Left lung (tissue), 4 donors: ENCODE measurements at regions not wholly inside any gene's neighbourhood (a gene's known extent, or its start where the extent isn't known, plus 50 kb on each side); places are given as distances from the start of the nearest gene placed in this dataset.

Source experiments
- ATAC-seq: fragments of 200-7000 bp; cut with Tn5 transposase; one replicate; pipeline ENCODE4 v1.9.1; 2020; ENCODE audit warnings: moderate library complexity
- DNase-seq, 4 donors: peaks; one replicate each; pipeline ENCODE4 v3.0.0-alpha.2; 2013 to 2020
- H3K27ac ChIP-seq, 2 donors: fragments of 200-600 bp; sonication (generic) in 1 of 2; one replicate each; pipeline versions ENCODE4 v1.5.0 to v1.8.0; 2020 to 2021
- H3K27me3 ChIP-seq, 2 donors: fragments of 200-600 bp; sonication (generic) in 1 of 2; one replicate each; pipeline versions ENCODE4 v1.5.0 to v1.8.0; 2020 to 2021
- H3K36me3 ChIP-seq, 2 donors: fragments of 200-600 bp; sonication (generic) in 1 of 2; one replicate each; pipeline versions ENCODE4 v1.5.0 to v1.8.0; 2020 to 2021
- H3K4me1 ChIP-seq, 2 donors: fragments of 200-600 bp; one replicate each; pipeline ENCODE4 v1.8.0; 2021
- H3K4me3 ChIP-seq, 2 donors: fragments of 200-600 bp; sonication (generic) in 1 of 2; one replicate each; pipeline versions ENCODE4 v1.5.0 to v1.8.0; 2020 to 2021; ENCODE audit warnings: mild to moderate bottlenecking in 1 of 2
- H3K9me3 ChIP-seq, 2 donors: fragments of 200-600 bp; sonication (generic) in 1 of 2; one replicate each; pipeline versions ENCODE4 v1.5.0 to v1.8.0; 2020 to 2021
- intact Hi-C, 2 donors: fragments of 100-400 bp; cut with DNase I; formaldehyde crosslinking; loops; one replicate each; pipeline versions ENCODE4 v1.11.2 to v1.14.2; 2022
- TF ChIP-seq, protein P1 (sequence below), 2 donors: fragments of 200-600 bp; sonication (generic) in 1 of 2; IDR thresholded peaks; one replicate each; pipeline versions ENCODE4 v1.5.0 to v1.8.0; 2021; ENCODE audit warnings: antibody characterized with exemption in 2 of 2
- donor health status: DM: no; HTN: yes; CAD: no.
- donor health status: DM: no; HTN: no; CAD: no.

- no peaks in the 10 kb centered on the region for H3K36me3 ChIP-seq
- intact Hi-C loops: no loop called here
- H3K27ac ChIP-seq: no peak overlapping the region
- H3K9me3 ChIP-seq: peaks cover 0 to 3% of the 10 kb centered on the region in 2 donors
- ATAC-seq (no peak), DNase-seq (no peak)
- no peaks in the 10 kb centered on the region for H3K27me3 ChIP-seq
- no peaks in the 10 kb centered on the region for H3K4me1 ChIP-seq
- TF ChIP-seq, protein P1, sequence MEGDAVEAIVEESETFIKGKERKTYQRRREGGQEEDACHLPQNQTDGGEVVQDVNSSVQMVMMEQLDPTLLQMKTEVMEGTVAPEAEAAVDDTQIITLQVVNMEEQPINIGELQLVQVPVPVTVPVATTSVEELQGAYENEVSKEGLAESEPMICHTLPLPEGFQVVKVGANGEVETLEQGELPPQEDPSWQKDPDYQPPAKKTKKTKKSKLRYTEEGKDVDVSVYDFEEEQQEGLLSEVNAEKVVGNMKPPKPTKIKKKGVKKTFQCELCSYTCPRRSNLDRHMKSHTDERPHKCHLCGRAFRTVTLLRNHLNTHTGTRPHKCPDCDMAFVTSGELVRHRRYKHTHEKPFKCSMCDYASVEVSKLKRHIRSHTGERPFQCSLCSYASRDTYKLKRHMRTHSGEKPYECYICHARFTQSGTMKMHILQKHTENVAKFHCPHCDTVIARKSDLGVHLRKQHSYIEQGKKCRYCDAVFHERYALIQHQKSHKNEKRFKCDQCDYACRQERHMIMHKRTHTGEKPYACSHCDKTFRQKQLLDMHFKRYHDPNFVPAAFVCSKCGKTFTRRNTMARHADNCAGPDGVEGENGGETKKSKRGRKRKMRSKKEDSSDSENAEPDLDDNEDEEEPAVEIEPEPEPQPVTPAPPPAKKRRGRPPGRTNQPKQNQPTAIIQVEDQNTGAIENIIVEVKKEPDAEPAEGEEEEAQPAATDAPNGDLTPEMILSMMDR (IDR thresholded peaks at IDR 0.05): no peak
- H3K4me3 ChIP-seq: no peak overlapping the region
These were observed 66.8 kb upstream of the SH3RF1 start for GRCh38 chr4:169337510-169337909.

- intact Hi-C loops: no loop called here
- Histone ChIP-seq H3K4me3 (no peak overlapping the region), H3K4me1 (no peaks in the 10 kb centered on the region), H3K27me3 (no peaks in the 10 kb centered on the region), H3K9me3 (peaks cover 0 to 3% of the 10 kb centered on the region in 2 donors), H3K36me3 (no peaks in the 10 kb centered on the region), H3K27ac (no peak overlapping the region)
- no peak for DNase-seq
- TF ChIP-seq, protein P1 (IDR thresholded peaks at IDR 0.05): no peak
- no peak for ATAC-seq
These were observed 64.6 kb upstream of the SH3RF1 start for GRCh38 chr4:169335331-169335730.

- ATAC-seq (no peak), DNase-seq (no peak)
- Histone ChIP-seq H3K27ac (no peak overlapping the region), H3K27me3 (no peaks in the 10 kb centered on the region), H3K4me3 (no peak overlapping the region), H3K9me3 (peaks cover 0 to 3% of the 10 kb centered on the region in 2 donors), H3K4me1 (no peaks in the 10 kb centered on the region), H3K36me3 (no peaks in the 10 kb centered on the region)
- intact Hi-C loops: no loop called here
- TF ChIP-seq, protein P1 (IDR thresholded peaks at IDR 0.05): no peak
These were observed 63.6 kb upstream of the SH3RF1 start for GRCh38 chr4:169334335-169334734.

DNA sequence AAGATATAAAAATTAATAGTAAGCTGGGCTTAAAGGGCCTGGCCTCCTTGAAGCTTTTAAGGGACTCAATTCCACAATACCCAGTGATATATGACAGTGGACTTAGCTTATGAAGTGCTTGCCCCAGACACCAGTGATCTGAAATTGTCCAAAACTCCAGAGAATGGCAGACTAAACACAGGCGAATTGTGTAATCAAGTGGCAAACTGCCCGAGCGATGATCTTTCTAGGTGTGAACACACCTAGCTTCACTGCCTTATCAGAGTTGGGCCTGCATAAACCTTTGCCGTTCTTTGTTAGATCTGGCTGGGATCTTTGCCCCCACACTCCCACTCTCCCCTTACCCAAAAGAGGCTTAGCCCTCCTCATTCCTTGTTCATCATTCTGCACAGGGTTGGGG, 62.5 kb upstream of the SH3RF1 start:
- Histone ChIP-seq H3K27me3 (no peaks in the 10 kb centered on the region), H3K4me3 (no peak overlapping the region), H3K9me3 (peaks cover 0 to 3% of the 10 kb centered on the region in 2 donors), H3K4me1 (no peaks in the 10 kb centered on the region), H3K27ac (no peak overlapping the region), H3K36me3 (no peaks in the 10 kb centered on the region)
- DNase-seq (no peak), ATAC-seq (no peak)
- TF ChIP-seq, protein P1 (IDR thresholded peaks at IDR 0.05): no peak
- intact Hi-C loops: no loop called here

- ATAC-seq (no peak), DNase-seq (no peak)
- Histone ChIP-seq H3K4me3 (no peak overlapping the region), H3K27me3 (no peaks in the 10 kb centered on the region), H3K27ac (no peak overlapping the region), H3K4me1 (no peaks in the 10 kb centered on the region), H3K36me3 (no peaks in the 10 kb centered on the region), H3K9me3 (peaks cover 0 to 3% of the 10 kb centered on the region in 2 donors)
- TF ChIP-seq, protein P1 (IDR thresholded peaks at IDR 0.05): no peak
- intact Hi-C loops: no loop called here
These were observed 61.8 kb upstream of the SH3RF1 start for GRCh38 chr4:169332583-169332982.
